A673 (cell line): ENCODE measurements at regions not wholly inside any gene's neighbourhood (a gene's known extent, or its start where the extent isn't known, plus 50 kb on each side); places are given as distances from the start of the nearest gene placed in this dataset.

Source experiments
- CTCF ChIP-seq: fragments of 300-800, 200-600 bp; sonication (generic); conservative IDR thresholded peaks from 2 replicates; pipeline ENCODE4 v1.5.1; 2017; ENCODE audit warnings: low read depth, mild to moderate bottlenecking, antibody characterized with exemption, low read length, moderate library complexity, mixed read lengths
- EZH2 ChIP-seq: fragments of 200-600 bp; sonication (generic); IDR thresholded peaks from 2 replicates; pipeline ENCODE4 v1.6.1; 2017; ENCODE audit warnings: borderline replicate concordance, low read depth, mild to moderate bottlenecking, mixed read lengths, antibody characterized with exemption, low read length; ENCODE audit not compliant: poor library complexity, severe bottlenecking

DNA sequence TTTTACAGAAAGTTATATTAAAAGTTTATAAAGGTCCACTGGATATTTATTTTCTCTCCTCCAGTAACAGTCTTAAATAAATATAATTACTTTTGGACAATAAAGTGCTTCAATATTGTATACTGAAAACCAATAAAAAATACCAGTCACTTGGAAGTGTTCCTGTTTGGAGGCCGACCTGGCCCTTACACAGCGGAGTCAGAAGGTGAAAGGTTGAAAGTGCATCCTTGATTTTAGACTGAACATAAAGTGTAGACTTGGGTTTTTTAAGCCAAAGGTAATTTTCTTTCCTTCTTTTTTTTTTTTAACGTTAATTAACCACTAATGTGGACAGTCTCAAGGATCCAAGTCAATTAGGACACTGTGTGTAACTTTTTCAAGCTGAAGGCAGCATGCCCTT is 152.3 kb upstream of the TBX18 start:
- no peak for TF ChIP-seq CTCF
- TF ChIP-seq EZH2: no peak
